OCI-M2 (cell line): ENCODE measurements at regions not wholly inside any gene's neighbourhood (a gene's known extent, or its start where the extent isn't known, plus 50 kb on each side); places are given as distances from the start of the nearest gene placed in this dataset.
"Not testable (repeated sequence)": the region's sequence is repeated elsewhere in the genome, so short reads cannot be mapped to it uniquely, and the experiment has no call there.

ENCODE experiments used
- DNase-seq: peaks from one replicate; lab custom pipeline; 2025; ENCODE audit not compliant: unreplicated experiment; lab: John Stamatoyannopoulos, UW

GRCh38 chr2:57402755-57403154, 643.9 kb upstream of the VRK2 start:
- no peak for DNase-seq

DNA sequence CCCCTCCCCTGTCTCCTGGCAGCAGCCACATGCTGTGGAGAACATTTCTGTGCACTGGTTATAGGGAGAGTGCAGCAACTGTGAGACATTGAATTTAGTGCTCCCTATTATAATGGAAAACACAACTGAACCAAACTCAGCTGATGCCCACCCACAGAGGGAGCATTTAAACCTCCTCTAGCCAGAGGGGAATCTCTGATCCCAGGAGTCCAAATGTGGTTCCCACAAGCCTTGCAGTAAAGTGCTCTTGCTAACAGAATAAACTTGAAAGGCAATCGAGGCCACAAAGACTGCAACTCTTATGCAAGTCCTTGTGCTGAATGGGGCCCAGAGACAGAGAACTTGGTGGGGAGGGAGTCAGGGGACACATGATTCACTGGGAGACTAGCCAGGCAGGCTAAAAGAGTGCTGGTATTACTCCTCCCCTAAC, 638.8 kb upstream of the VRK2 start:
- no peak for DNase-seq

DNA sequence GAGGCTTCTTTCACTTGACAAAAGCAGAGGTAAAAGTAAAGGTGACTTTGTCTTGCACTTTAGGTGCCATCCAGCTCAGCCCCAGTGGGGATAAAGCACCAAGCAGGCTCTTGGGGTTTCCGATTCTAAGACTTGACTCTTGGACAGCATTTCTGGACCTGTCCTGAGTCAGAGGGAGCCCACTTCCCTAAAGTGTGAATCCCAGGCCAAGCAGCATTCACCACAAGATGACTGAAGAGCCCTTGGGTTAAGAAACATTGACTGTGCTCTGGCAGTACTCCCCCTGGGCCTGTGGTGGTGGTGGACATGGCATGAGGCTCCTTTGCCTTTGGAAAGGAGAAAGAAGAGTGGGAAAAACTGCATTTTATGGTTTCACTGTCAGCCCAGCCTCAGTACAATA, 638.0 kb upstream of the VRK2 start:
- no peak for DNase-seq

GRCh38 chr2:57417007-57417406, 629.6 kb upstream of the VRK2 start:
- DNase-seq, result no peak

GRCh38 chr2:57418859-57419346, 627.7 kb upstream of the VRK2 start:
- DNase-seq, result not testable (repeated sequence)

GRCh38 chr2:57429831-57430230, 616.8 kb upstream of the VRK2 start:
- DNase-seq, result no peak

GRCh38 chr2:57432528-57432927, 614.1 kb upstream of the VRK2 start:
- no peak for DNase-seq

- DNase-seq, result no peak
Observed at GRCh38 chr2:57434441-57434840, 612.2 kb upstream of the VRK2 start.

GRCh38 chr2:57434972-57435371, 611.6 kb upstream of the VRK2 start:
- DNase-seq, result no peak

DNA sequence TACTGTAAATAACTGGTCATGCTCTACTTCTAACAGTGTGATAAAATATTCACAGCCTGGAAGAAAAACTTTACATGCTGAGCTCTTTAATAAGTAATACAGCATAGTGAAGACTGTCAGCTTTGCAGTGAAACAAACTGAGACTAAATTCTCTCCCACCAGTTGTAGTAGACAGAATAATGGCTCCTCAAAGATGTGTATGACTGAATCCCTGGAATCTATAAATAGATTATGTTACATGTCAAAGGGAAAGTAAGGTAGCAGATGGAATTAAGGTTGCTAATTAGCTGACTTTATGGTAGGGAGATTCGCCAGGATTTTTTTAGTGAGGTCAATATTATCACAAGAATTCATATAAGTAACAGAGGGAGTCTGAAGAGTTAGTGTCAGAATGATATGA, 609.5 kb upstream of the VRK2 start:
- no peak for DNase-seq

- DNase-seq, result no peak
Observed at GRCh38 chr2:57440437-57440836, 606.2 kb upstream of the VRK2 start.

- DNase-seq, result no peak
Observed at GRCh38 chr2:57443086-57443485, 603.5 kb upstream of the VRK2 start.

DNA sequence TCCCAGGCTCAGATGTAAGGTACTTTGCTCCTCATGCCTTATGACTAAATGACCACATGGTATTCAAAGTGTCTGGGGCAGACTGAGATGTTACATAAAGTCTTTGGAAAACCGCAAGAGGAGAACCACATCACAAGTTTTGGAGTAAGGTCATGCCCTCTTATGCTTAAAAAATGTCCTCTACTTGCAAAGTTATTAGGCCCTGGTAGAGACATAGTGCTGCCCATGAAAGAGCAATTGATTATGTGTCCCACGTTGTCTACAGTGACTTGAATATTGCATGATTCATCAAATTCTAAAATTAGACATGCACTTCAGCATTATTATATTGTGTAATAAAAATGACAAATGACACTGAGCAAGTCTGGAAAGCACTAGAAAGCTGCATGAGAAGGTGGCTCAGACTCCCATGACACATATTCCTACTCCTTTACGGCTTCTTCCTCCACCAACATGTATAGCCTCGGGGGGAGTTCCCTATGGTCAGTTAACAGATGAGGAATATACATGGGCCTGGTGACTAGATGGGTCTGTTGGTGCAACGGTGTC, 602.6 kb upstream of the VRK2 start:
- no peak for DNase-seq

DNA sequence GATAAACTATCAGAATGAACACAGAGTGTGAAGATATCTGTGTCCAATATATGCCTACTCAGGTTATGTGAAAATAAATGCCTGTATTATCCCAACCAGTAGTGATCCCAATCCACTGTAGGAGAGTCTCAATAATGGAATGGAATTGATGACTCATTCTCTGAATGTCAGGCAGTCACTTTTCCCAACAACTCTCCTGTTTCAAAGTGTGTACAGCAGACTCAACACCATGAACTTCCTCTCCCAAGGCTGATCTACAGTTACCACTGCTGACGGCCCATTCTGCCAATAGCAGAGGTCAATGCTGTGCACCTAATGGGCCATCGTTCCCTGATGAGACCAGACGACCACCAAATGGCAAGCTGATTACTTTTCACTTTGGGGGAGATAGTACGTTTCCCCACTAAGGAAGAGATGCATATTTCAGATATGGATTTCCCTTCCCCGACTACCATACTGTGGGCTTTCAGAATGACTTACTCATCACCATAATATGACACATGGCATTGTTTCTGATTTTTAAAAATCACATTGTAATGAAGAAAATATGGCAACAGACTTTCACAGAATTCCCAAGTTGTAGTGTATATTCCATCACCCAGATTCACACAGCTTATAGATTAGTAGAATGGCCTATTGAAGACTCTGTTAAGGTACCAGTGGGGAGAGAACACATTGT, 601.7 kb upstream of the VRK2 start:
- no peak for DNase-seq

- no peak for DNase-seq
Observed at GRCh38 chr2:57448816-57449215, 597.8 kb upstream of the VRK2 start.

DNA sequence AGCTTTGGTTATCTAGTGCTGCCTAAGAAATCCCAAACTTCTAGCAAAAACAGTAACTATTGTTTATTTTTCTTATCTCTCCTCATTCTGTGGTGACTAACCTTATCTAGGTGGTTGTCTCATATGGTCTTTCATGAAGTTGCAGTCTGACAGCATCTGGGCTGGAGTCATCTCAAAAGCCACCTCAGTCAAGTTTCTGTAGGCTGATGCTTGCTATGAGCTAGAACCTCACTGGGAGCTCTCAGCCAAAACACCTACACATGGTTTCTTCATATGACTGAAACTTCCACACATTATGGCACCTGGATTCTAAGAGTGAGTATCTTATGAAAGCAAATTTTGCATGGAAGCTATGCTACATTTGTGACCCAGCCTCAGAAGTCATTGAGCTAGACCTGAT, 596.4 kb upstream of the VRK2 start:
- DNase-seq, result no peak

DNA sequence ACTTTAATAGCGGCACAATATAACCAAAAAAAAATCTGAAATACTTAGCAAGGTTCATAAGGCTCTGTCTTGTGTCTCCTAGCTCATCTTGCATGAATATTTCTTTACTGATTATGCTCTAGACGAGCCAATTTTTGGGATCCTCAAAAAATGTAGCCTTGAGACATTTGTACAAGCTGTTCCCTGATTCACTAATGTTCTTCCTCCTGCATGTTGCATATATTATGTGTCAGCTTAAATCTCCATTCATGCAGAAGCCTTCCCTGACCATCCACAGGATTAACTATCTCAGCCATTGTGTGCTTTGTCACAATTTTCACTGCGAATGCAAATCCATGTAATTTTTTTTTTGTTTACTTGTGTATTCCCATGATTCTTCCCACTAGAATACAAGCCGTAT, 594.0 kb upstream of the VRK2 start:
- DNase-seq, result no peak

- DNase-seq, result no peak
Observed at GRCh38 chr2:57453945-57454344, 592.7 kb upstream of the VRK2 start.

DNA sequence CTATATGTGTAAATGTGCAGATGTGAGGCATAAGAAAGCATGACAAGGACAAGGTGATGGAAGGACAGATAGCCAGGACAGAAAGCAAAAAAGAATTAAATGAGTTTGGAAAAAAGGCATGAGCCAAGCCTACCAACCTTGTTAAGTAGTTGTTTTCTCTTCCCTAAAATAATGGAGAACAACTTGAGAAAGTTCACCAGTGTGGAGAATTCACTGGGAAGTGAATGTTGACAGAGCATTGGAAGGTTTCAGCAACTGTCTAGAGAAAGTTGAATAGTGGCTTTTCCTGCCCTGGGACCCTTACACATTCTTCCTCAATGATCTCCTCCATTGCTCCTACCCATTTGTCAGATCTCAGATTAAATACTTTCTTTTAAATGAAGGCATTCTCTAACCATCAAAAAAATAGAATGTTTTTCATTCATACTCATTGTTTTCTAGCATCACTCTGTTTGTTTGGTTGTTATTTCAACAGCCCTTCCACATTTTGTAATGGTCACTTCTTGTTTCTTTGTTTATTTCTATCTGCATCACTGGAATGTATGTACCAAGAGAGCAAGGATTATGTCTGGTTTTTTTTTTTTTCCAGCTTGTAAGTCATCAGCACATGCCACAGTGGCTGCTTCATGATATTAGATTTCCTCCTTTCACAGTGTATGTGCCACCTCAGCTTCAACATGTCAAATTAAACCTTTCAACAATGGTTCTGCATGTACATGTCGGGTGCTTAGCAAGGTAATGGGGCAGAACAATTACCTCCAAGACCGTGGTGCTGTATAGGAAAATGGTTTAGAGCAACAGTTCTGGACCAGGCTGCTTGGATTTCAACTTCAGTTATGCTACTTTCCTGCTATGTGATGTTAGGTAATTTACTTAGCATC, 586.0 kb upstream of the VRK2 start:
- no peak for DNase-seq

GRCh38 chr2:57461624-57462023, 585.0 kb upstream of the VRK2 start:
- DNase-seq, result no peak

DNA sequence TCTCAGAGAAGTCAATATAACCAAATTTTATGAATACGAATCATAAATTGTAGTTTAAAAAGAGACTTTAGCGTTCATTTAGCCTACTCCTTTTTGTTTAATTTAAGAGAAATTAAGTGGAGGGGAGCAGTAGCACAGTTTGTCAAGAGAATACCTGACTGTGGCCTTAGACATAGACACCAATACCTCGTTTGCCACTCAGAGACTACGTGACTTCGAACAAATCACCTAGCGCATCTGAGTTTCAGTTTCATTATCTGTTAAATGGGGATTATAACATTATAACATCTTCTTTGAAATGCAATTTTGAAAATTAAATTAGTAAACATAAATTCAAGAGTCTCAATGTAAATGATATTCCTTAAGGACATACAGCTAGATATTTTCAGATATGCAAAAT, 581.5 kb upstream of the VRK2 start:
- no peak for DNase-seq

DNA sequence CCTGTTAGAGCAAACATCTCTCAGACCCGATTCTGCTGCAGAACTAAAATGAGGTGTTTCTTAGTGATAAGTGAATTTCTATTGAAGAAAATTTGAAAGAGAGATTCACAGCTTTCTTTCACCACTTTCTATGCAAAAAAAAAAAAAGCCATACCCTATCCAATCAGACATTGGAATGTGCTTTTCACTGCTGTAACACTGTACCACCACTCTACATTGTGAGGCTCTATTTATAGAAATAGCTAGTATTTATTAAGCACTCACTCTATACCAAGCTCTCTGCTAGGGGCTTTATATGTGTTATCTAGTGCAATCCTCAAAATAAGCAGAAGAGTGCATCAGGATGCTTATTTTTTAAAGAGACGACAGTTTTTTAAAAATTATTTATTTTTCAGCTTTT, 580.6 kb upstream of the VRK2 start:
- DNase-seq, result no peak
